ENCODE measurements at regions not wholly inside any gene's neighbourhood (a gene's known extent, or its start where the extent isn't known, plus 50 kb on each side); places are given as distances from the start of the nearest gene placed in this dataset.

GRCh38 chr3:81908561-81908960 is 147.1 kb upstream of the GBE1 start:
- H3K23ac ChIP-seq (ENCODE audit: low read length): no peak overlapping the region
- no peaks in the 10 kb centered on the region for H3K9me3 ChIP-seq (ENCODE audit: insufficient read depth, low read depth, low read length)
- no peak overlapping the region for H4K91ac ChIP-seq (ENCODE audit: low read depth, low read length)
- WGBS (ENCODE audit: extremely low coverage, insufficient coverage, insufficient read length): no CpG with 5 or more reads among the region's 5 CpGs
- H2BK5ac ChIP-seq (ENCODE audit: low read depth, low read length, poor library complexity): no peak overlapping the region
- no peak overlapping the region for H4K8ac ChIP-seq (ENCODE audit: low read depth, low read length)
- no peaks in the 10 kb centered on the region for H3K4me1 ChIP-seq (ENCODE audit: control insufficient read depth in 1 of 2, insufficient read depth in 2 of 2, low read length in 2 of 2)
- DNase-seq: no peak
- no peak overlapping the region for H2AFZ ChIP-seq (ENCODE audit: insufficient read depth, low read length, poor library complexity)
- H3K9ac ChIP-seq (ENCODE audit: low read length): no peak overlapping the region
- H3K79me2 ChIP-seq (ENCODE audit: control insufficient read depth, insufficient read depth, low read length, poor library complexity): no peaks in the 10 kb centered on the region
- no peak overlapping the region for H3K4me3 ChIP-seq (ENCODE audit: low read depth, low read length)
- no peak overlapping the region for H2AK5ac ChIP-seq (ENCODE audit: low read length)
- H2BK12ac ChIP-seq (ENCODE audit: low read length): no peak overlapping the region
- H3K27me3 ChIP-seq (ENCODE audit: insufficient read depth, low read length): no peaks in the 10 kb centered on the region
- no peak overlapping the region for H3K27ac ChIP-seq (ENCODE audit: low read depth, low read length)
- no peaks in the 10 kb centered on the region for H3K79me1 ChIP-seq (ENCODE audit: low read length)
- no peak overlapping the region for H3K14ac ChIP-seq (ENCODE audit: low read length)
- no peak overlapping the region for H2BK120ac ChIP-seq (ENCODE audit: insufficient read depth, low read length, poor library complexity)
- H3K18ac ChIP-seq (ENCODE audit: low read length): no peak overlapping the region
- no peak overlapping the region for H4K12ac ChIP-seq (ENCODE audit: low read depth, low read length)
- H3K4me2 ChIP-seq (ENCODE audit: low read length): no peak overlapping the region
- no peak overlapping the region for H3K4ac ChIP-seq (ENCODE audit: low read depth, low read length)
- no peaks in the 10 kb centered on the region for H3K36me3 ChIP-seq (ENCODE audit: control insufficient read depth in 1 of 2, insufficient read depth in 2 of 2, low read length in 2 of 2)

- H3K18ac ChIP-seq (ENCODE audit: low read length): no peak overlapping the region
These were observed 136.9 kb upstream of the GBE1 start for GRCh38 chr3:81898336-81898735.

GRCh38 chr3:81894598-81894997 is 133.2 kb upstream of the GBE1 start:
- Histone ChIP-seq H3K23ac (ENCODE audit: low read length) (no peak overlapping the region), H3K18ac (ENCODE audit: low read length) (no peak overlapping the region), H3K9me3 (ENCODE audit: insufficient read depth, low read depth, low read length) (no peaks in the 10 kb centered on the region), H2BK5ac (ENCODE audit: low read depth, low read length, poor library complexity) (no peak overlapping the region), H2BK12ac (ENCODE audit: low read length) (no peak overlapping the region), H3K4me2 (ENCODE audit: low read length) (no peak overlapping the region), H2BK120ac (ENCODE audit: insufficient read depth, low read length, poor library complexity) (no peak overlapping the region), H3K79me2 (ENCODE audit: control insufficient read depth, insufficient read depth, low read length, poor library complexity) (no peaks in the 10 kb centered on the region), H3K4me3 (ENCODE audit: low read depth, low read length) (no peak overlapping the region), H2AFZ (ENCODE audit: insufficient read depth, low read length, poor library complexity) (no peak overlapping the region), H4K91ac (ENCODE audit: low read depth, low read length) (no peak overlapping the region), H4K8ac (ENCODE audit: low read depth, low read length) (no peak overlapping the region), H3K36me3 (ENCODE audit: control insufficient read depth in 1 of 2, insufficient read depth in 2 of 2, low read length in 2 of 2) (no peaks in the 10 kb centered on the region), H3K4me1 (ENCODE audit: control insufficient read depth in 1 of 2, insufficient read depth in 2 of 2, low read length in 2 of 2) (no peaks in the 10 kb centered on the region), H3K4ac (ENCODE audit: low read depth, low read length) (no peak overlapping the region), H3K9ac (ENCODE audit: low read length) (no peak overlapping the region), H3K27me3 (ENCODE audit: insufficient read depth, low read length) (no peaks in the 10 kb centered on the region), H4K12ac (ENCODE audit: low read depth, low read length) (no peak overlapping the region), H3K79me1 (ENCODE audit: low read length) (no peaks in the 10 kb centered on the region), H3K27ac (ENCODE audit: low read depth, low read length) (no peak overlapping the region), H2AK5ac (ENCODE audit: low read length) (no peak overlapping the region), H3K14ac (ENCODE audit: low read length) (no peak overlapping the region)
- no CpG with 5 or more reads among the region's 4 CpGs for WGBS (ENCODE audit: extremely low coverage, insufficient coverage, insufficient read length)
- no peak for DNase-seq

More at GRCh38 chr3:81898336-81898735, 136.9 kb upstream of the GBE1 start:
- no peaks in the 10 kb centered on the region for H3K79me2 ChIP-seq (ENCODE audit: control insufficient read depth, insufficient read depth, low read length, poor library complexity)
- H4K91ac ChIP-seq (ENCODE audit: low read depth, low read length): no peak overlapping the region
- H3K27ac ChIP-seq (ENCODE audit: low read depth, low read length): no peak overlapping the region
- H3K4me2 ChIP-seq (ENCODE audit: low read length): no peak overlapping the region
- no peak overlapping the region for H2BK12ac ChIP-seq (ENCODE audit: low read length)
- no peak overlapping the region for H2AFZ ChIP-seq (ENCODE audit: insufficient read depth, low read length, poor library complexity)
- H4K12ac ChIP-seq (ENCODE audit: low read depth, low read length): no peak overlapping the region
- DNase-seq: no peak
- H3K9ac ChIP-seq (ENCODE audit: low read length): no peak overlapping the region
- H3K23ac ChIP-seq (ENCODE audit: low read length): no peak overlapping the region
- H2AK5ac ChIP-seq (ENCODE audit: low read length): no peak overlapping the region
- H3K27me3 ChIP-seq (ENCODE audit: insufficient read depth, low read length): no peaks in the 10 kb centered on the region
- H3K36me3 ChIP-seq (ENCODE audit: control insufficient read depth in 1 of 2, insufficient read depth in 2 of 2, low read length in 2 of 2): no peaks in the 10 kb centered on the region
- H2BK120ac ChIP-seq (ENCODE audit: insufficient read depth, low read length, poor library complexity): no peak overlapping the region
- no peak overlapping the region for H3K4ac ChIP-seq (ENCODE audit: low read depth, low read length)
- no peaks in the 10 kb centered on the region for H3K4me1 ChIP-seq (ENCODE audit: control insufficient read depth in 1 of 2, insufficient read depth in 2 of 2, low read length in 2 of 2)
- H3K4me3 ChIP-seq (ENCODE audit: low read depth, low read length): no peak overlapping the region
- H3K9me3 ChIP-seq (ENCODE audit: insufficient read depth, low read depth, low read length): no peaks in the 10 kb centered on the region
- H3K14ac ChIP-seq (ENCODE audit: low read length): no peak overlapping the region
- H3K79me1 ChIP-seq (ENCODE audit: low read length): no peaks in the 10 kb centered on the region
- no peak overlapping the region for H4K8ac ChIP-seq (ENCODE audit: low read depth, low read length)
- no peak overlapping the region for H2BK5ac ChIP-seq (ENCODE audit: low read depth, low read length, poor library complexity)
- no CpG with 5 or more reads among the region's 1 CpG for WGBS (ENCODE audit: extremely low coverage, insufficient coverage, insufficient read length)

- Histone ChIP-seq H3K27me3 (ENCODE audit: insufficient read depth, low read length) (no peaks in the 10 kb centered on the region), H3K4me2 (ENCODE audit: low read length) (no peak overlapping the region), H3K36me3 (ENCODE audit: control insufficient read depth in 1 of 2, insufficient read depth in 2 of 2, low read length in 2 of 2) (no peaks in the 10 kb centered on the region), H3K4me1 (ENCODE audit: control insufficient read depth in 1 of 2, insufficient read depth in 2 of 2, low read length in 2 of 2) (no peaks in the 10 kb centered on the region), H3K9me3 (ENCODE audit: insufficient read depth, low read depth, low read length) (no peaks in the 10 kb centered on the region), H3K23ac (ENCODE audit: low read length) (no peak overlapping the region), H2BK120ac (ENCODE audit: insufficient read depth, low read length, poor library complexity) (no peak overlapping the region), H3K4ac (ENCODE audit: low read depth, low read length) (no peak overlapping the region), H4K8ac (ENCODE audit: low read depth, low read length) (no peak overlapping the region), H3K79me2 (ENCODE audit: control insufficient read depth, insufficient read depth, low read length, poor library complexity) (no peaks in the 10 kb centered on the region), H3K18ac (ENCODE audit: low read length) (no peak overlapping the region), H2AFZ (ENCODE audit: insufficient read depth, low read length, poor library complexity) (no peak overlapping the region), H4K91ac (ENCODE audit: low read depth, low read length) (no peak overlapping the region), H3K27ac (ENCODE audit: low read depth, low read length) (no peak overlapping the region), H2AK5ac (ENCODE audit: low read length) (no peak overlapping the region), H2BK5ac (ENCODE audit: low read depth, low read length, poor library complexity) (no peak overlapping the region), H3K4me3 (ENCODE audit: low read depth, low read length) (no peak overlapping the region), H3K9ac (ENCODE audit: low read length) (no peak overlapping the region), H2BK12ac (ENCODE audit: low read length) (no peak overlapping the region), H3K14ac (ENCODE audit: low read length) (no peak overlapping the region), H4K12ac (ENCODE audit: low read depth, low read length) (no peak overlapping the region), H3K79me1 (ENCODE audit: low read length) (no peaks in the 10 kb centered on the region)
- peak; percentile 10 to 65 for DNase-seq
- no CpG with 5 or more reads among the region's 8 CpGs for WGBS (ENCODE audit: extremely low coverage, insufficient coverage, insufficient read length)
These were observed 129.8 kb upstream of the GBE1 start for GRCh38 chr3:81891055-81891895.

Data from trophoblast cell (in vitro differentiated cells and primary cell).